GM21619 (cell line): ENCODE measurements at regions not wholly inside any gene's neighbourhood (a gene's known extent, or its start where the extent isn't known, plus 50 kb on each side); places are given as distances from the start of the nearest gene placed in this dataset.
"Not testable (repeated sequence)": the region's sequence is repeated elsewhere in the genome, so short reads cannot be mapped to it uniquely, and the experiment has no call there.

Experiments used
- ATAC-seq: cut with Tn5 transposase; IDR thresholded peaks from one replicate; pipeline ENCODE4 v1.9.1; 2021; ENCODE audit not compliant: unreplicated experiment

GRCh38 chr5:92823551-92823950 is 757.5 kb downstream of the NR2F1-AS1 start:
- not testable (repeated sequence) for ATAC-seq

DNA sequence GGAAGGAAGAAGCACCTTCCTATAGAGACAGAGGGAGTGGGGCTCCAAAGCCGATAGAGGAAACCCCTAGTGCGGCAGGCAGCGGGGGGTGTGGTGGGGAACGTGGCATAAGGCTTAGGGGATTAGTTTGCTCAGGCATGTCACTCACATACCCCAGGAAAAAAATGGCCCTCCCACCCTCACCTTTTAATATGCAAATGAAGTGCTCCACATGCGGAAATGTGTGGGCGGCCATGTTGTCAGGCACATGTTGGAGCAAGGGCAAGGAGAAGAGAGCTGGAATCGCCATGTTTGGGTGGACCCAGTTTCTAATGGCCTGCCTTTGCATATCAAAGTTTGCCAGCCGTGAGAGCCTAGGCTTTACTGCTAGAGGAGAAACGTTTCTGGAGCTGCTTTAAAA is 758.8 kb downstream of the NR2F1-AS1 start:
- ATAC-seq = no peak

DNA sequence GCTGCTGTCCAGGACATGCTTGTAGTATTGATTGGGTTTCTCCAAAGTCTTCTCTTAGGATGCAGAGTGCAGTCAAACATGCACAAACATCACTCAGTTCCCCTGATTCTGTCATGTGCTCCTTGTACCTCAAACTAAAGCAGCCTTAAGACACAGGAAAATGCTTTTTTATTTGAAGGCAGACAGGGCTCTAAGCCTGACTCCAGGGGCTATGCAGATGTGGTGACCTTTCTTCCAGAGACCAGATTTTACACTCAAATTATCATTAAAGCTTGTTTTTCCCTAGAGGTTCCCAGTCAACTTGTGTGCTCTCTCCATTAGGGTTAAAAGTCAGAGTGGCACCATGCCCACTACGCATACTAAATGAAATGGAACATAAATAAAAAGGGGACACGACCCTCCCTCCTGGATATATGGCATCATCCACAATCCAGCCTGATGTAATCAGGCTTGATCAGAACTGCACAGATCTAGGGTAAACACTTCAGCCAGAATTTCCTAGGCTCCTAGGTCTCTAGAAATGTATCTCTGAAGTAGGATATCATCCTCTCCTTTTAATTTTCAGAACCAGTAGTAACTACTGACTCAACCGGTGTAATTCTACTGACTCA is 771.1 kb downstream of the NR2F1-AS1 start:
- no peak for ATAC-seq

GRCh38 chr5:92808474-92808873 is 772.5 kb downstream of the NR2F1-AS1 start:
- ATAC-seq = no peak

- no peak for ATAC-seq
Observed at GRCh38 chr5:92807085-92807484, 773.9 kb downstream of the NR2F1-AS1 start.

DNA sequence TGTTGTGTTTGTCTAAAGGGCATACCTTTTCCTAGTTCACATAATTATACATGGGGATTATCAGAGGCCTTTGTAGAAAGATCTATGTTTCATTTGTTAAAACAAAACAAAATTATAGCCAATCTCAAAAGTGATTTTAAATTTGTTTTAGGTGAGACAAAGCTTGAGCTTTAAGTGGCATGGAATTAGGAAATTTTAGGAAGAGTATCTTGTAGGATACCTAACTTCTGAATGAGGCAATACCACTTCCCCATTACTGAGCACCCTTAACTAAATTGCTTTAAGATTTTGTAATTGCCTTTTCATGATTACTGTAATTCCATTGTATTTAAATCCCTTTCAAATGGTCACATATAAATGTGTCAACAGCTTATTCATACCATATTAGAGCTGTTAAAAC is 775.6 kb downstream of the NR2F1-AS1 start:
- ATAC-seq = no peak

- ATAC-seq = no peak
Observed at GRCh38 chr5:92801911-92802310, 779.1 kb downstream of the NR2F1-AS1 start.

DNA sequence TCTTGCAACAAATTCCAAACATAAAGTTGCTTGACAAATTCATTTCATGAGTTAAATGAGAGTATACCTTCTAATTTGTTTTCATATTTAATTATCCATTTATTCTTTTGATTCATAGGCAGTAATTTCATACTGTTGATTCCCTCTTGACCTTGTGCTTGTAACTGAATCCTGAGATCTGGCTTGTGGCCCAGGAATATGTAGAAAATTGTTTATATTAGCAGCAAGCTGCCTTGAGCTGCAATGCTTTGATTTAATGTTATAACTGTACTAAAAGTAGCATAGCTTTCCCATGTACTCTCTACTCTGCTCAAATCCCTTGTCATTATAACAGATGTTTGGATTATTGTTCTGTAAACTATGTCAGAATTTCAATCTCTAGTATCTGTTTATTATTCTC is 780.7 kb downstream of the NR2F1-AS1 start:
- ATAC-seq = no peak

- ATAC-seq = no peak
Observed at GRCh38 chr5:92795633-92796032, 785.4 kb downstream of the NR2F1-AS1 start.

- ATAC-seq = no peak
Observed at GRCh38 chr5:92780057-92780456, 801.0 kb downstream of the NR2F1-AS1 start.

- no peak for ATAC-seq
Observed at GRCh38 chr5:92779536-92779935, 801.5 kb downstream of the NR2F1-AS1 start.

DNA sequence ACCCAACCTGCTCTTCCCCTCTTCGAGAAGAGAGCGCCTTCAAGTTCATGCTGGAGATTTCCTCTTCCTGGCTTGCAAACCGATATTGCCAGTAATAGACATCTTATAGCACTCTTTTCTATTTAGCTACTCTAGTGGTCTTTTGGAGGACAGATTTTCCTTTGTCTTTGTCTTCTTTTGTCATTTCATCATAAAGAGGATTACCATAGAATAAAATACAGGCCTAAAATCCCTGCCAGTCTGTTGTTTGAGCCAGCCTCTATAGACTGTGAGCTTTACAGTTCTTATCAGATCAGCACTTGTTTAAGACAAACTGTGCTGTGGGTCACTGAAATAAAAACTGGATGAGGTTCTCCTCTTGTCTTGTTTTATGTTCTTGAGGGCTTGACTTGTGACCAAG is 802.8 kb downstream of the NR2F1-AS1 start:
- ATAC-seq = no peak

DNA sequence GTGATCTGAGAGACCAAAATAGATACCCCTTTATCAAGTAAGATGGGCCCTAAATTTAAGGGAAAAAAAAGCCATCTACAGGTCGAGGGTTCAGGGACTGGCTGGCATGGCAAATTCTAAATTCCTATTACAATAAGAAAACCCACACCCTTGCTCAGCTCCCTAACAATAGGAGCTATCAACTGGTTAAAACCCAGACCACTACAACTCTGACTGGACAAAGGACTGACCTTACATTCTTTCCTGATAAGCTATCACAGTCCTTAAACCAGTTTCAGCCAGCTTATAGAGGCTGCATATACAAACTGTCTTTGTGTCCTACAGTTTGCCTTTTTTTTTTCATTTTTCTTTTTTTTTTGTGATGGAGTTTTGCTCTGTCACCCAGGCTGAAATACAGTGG is 803.6 kb downstream of the NR2F1-AS1 start:
- no peak for ATAC-seq

GRCh38 chr5:92775711-92776615 is 805.1 kb downstream of the NR2F1-AS1 start:
- no peak for ATAC-seq

GRCh38 chr5:92769978-92770377 is 811.0 kb downstream of the NR2F1-AS1 start:
- no peak for ATAC-seq

GRCh38 chr5:92761585-92761984 is 819.4 kb downstream of the NR2F1-AS1 start:
- ATAC-seq = no peak

GRCh38 chr5:92760550-92760949 is 820.5 kb downstream of the NR2F1-AS1 start:
- ATAC-seq = no peak

GRCh38 chr5:92758552-92758951 is 822.5 kb downstream of the NR2F1-AS1 start:
- no peak for ATAC-seq

GRCh38 chr5:92749943-92750342 is 831.1 kb downstream of the NR2F1-AS1 start:
- no peak for ATAC-seq

GRCh38 chr5:92748072-92748676 is 832.8 kb downstream of the NR2F1-AS1 start:
- ATAC-seq = no peak

DNA sequence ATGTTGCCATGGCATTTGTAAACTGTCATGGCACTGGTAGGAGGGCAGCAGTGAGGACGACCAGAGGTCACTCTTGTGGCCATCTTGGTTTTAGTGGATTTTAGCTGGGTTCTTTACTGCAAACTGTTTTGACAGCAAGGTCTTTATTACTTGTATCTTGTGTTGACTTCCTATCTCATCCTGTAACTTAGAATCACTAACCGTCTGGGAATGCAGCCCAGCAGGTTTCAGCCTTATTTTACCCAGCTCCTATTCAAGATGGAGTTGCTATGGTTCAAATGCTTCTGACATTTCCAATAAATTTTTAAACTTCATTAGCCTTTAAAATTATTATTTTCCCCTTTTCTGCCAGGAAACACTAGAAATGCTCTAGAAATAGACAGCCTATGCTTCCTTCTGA is 839.1 kb downstream of the NR2F1-AS1 start:
- no peak for ATAC-seq
